Fibroblast of skin of abdomen (primary cell): ENCODE measurements at regions not wholly inside any gene's neighbourhood (a gene's known extent, or its start where the extent isn't known, plus 50 kb on each side); places are given as distances from the start of the nearest gene placed in this dataset.

Source experiments
- DNase-seq: peaks from one replicate; pipeline ENCODE4 v3.0.0-alpha.2; 2013

- DNase-seq = no peak
Measured at GRCh38 chr14:98177551-98177950, 1094.4 kb downstream of the BCL11B start.

GRCh38 chr14:98181241-98181640, 1090.8 kb downstream of the BCL11B start:
- DNase-seq = no peak

GRCh38 chr14:98181768-98182167, 1090.2 kb downstream of the BCL11B start:
- no peak for DNase-seq

GRCh38 chr14:98182393-98183055, 1089.5 kb downstream of the BCL11B start:
- DNase-seq = peak; percentile 28

- no peak for DNase-seq
Measured at GRCh38 chr14:98183556-98183955, 1088.4 kb downstream of the BCL11B start.

- DNase-seq = no peak
Measured at GRCh38 chr14:98184457-98184856, 1087.5 kb downstream of the BCL11B start.

- DNase-seq = no peak
Measured at GRCh38 chr14:98185036-98185435, 1087.0 kb downstream of the BCL11B start.

GRCh38 chr14:98186140-98186539, 1085.9 kb downstream of the BCL11B start:
- DNase-seq = no peak

- DNase-seq = no peak
Measured at GRCh38 chr14:98187281-98187680, 1084.7 kb downstream of the BCL11B start.

- no peak for DNase-seq
Measured at GRCh38 chr14:98189062-98189461, 1082.9 kb downstream of the BCL11B start.

GRCh38 chr14:98189511-98189910, 1082.5 kb downstream of the BCL11B start:
- DNase-seq = no peak

- no peak for DNase-seq
Measured at GRCh38 chr14:98189944-98190343, 1082.1 kb downstream of the BCL11B start.

GRCh38 chr14:98192946-98193345, 1079.1 kb downstream of the BCL11B start:
- DNase-seq = no peak

- no peak for DNase-seq
Measured at GRCh38 chr14:98194821-98195220, 1077.2 kb downstream of the BCL11B start.

- no peak for DNase-seq
Measured at GRCh38 chr14:98195256-98195655, 1076.7 kb downstream of the BCL11B start.

- no peak for DNase-seq
Measured at GRCh38 chr14:98197933-98198332, 1074.1 kb downstream of the BCL11B start.

- DNase-seq = no peak
Measured at GRCh38 chr14:98198385-98198784, 1073.6 kb downstream of the BCL11B start.

GRCh38 chr14:98200601-98201000, 1071.4 kb downstream of the BCL11B start:
- DNase-seq = no peak

- no peak for DNase-seq
Measured at GRCh38 chr14:98203421-98203820, 1068.6 kb downstream of the BCL11B start.

GRCh38 chr14:98204139-98204538, 1067.9 kb downstream of the BCL11B start:
- no peak for DNase-seq

GRCh38 chr14:98207415-98207814, 1064.6 kb downstream of the BCL11B start:
- no peak for DNase-seq

- no peak for DNase-seq
Measured at GRCh38 chr14:98208211-98208611, 1063.8 kb downstream of the BCL11B start.

- DNase-seq = no peak
Measured at GRCh38 chr14:98208943-98209342, 1063.1 kb downstream of the BCL11B start.

GRCh38 chr14:98210045-98210672, 1061.8 kb downstream of the BCL11B start:
- DNase-seq = no peak

GRCh38 chr14:98217530-98217929, 1054.5 kb downstream of the BCL11B start:
- DNase-seq = no peak
